ENCODE measurements at regions not wholly inside any gene's neighbourhood (a gene's known extent, or its start where the extent isn't known, plus 50 kb on each side); places are given as distances from the start of the nearest gene placed in this dataset.

- Mint-ChIP-seq H3K4me1 (no peaks in the 10 kb centered on the region), H3K9me3 (no peaks in the 10 kb centered on the region), H3K36me3 (no peaks in the 10 kb centered on the region), H3K27ac (no peak overlapping the region), H3K27me3 (ENCODE audit: low read depth) (no peaks in the 10 kb centered on the region), H3K4me3 (no peak overlapping the region)
- TF ChIP-seq CTCF (IDR thresholded peaks at IDR 0.05; ENCODE audit: unreplicated experiment) = no peak
- DNase-seq (ENCODE audit: low spot score in 2 of 2, unreplicated experiment in 2 of 2) = no peak
Observed at GRCh38 chr4:115334736-115335411, 221.5 kb upstream of the NDST4 start.

GRCh38 chr4:115332078-115332477, 218.7 kb upstream of the NDST4 start:
- TF ChIP-seq CTCF (IDR thresholded peaks at IDR 0.05; ENCODE audit: unreplicated experiment) = no peak
- Mint-ChIP-seq H3K36me3 (no peaks in the 10 kb centered on the region), H3K4me1 (no peaks in the 10 kb centered on the region), H3K4me3 (no peak overlapping the region), H3K9me3 (no peaks in the 10 kb centered on the region), H3K27me3 (ENCODE audit: low read depth) (no peaks in the 10 kb centered on the region), H3K27ac (no peak overlapping the region)
- no peak for DNase-seq (ENCODE audit: low spot score in 2 of 2, unreplicated experiment in 2 of 2)

GRCh38 chr4:115331241-115331640, 217.8 kb upstream of the NDST4 start:
- H3K27ac Mint-ChIP-seq = no peak overlapping the region
- TF ChIP-seq CTCF (IDR thresholded peaks at IDR 0.05; ENCODE audit: unreplicated experiment) = no peak
- no peaks in the 10 kb centered on the region for H3K4me1 Mint-ChIP-seq
- no peaks in the 10 kb centered on the region for H3K27me3 Mint-ChIP-seq (ENCODE audit: low read depth)
- no peaks in the 10 kb centered on the region for H3K9me3 Mint-ChIP-seq
- H3K4me3 Mint-ChIP-seq = no peak overlapping the region
- no peak for DNase-seq (ENCODE audit: low spot score in 2 of 2, unreplicated experiment in 2 of 2)
- no peaks in the 10 kb centered on the region for H3K36me3 Mint-ChIP-seq

DNA sequence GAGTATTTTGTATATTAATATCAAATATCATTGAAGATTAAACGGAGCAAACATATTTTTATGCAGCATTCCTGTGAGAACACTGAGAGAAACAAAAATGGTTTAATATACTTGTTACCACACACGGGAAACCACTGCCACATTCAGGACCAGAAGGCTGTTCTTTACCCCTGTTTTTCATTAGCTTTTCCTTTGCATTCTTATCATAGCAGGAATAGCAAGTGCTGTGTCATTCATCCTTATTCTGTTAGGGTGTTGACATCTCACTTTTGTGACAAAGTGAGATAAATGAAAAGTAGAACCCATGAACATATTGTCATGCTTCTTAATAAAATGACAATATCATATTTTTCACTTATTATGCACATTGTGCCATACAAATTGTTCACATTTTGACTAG, 212.4 kb upstream of the NDST4 start:
- H3K27me3 Mint-ChIP-seq (ENCODE audit: low read depth) = peaks cover 2% of the 10 kb centered on the region
- no peaks in the 10 kb centered on the region for H3K9me3 Mint-ChIP-seq
- no peak overlapping the region for H3K27ac Mint-ChIP-seq
- H3K4me3 Mint-ChIP-seq = no peak overlapping the region
- no peak for DNase-seq (ENCODE audit: low spot score in 2 of 2, unreplicated experiment in 2 of 2)
- H3K36me3 Mint-ChIP-seq = no peaks in the 10 kb centered on the region
- TF ChIP-seq CTCF (IDR thresholded peaks at IDR 0.05; ENCODE audit: unreplicated experiment) = no peak
- peaks cover 2% of the 10 kb centered on the region for H3K4me1 Mint-ChIP-seq

- Mint-ChIP-seq H3K36me3 (no peaks in the 10 kb centered on the region), H3K27ac (no peak overlapping the region), H3K4me1 (peaks cover 2% of the 10 kb centered on the region), H3K4me3 (no peak overlapping the region), H3K27me3 (ENCODE audit: low read depth) (peaks cover 2% of the 10 kb centered on the region), H3K9me3 (no peaks in the 10 kb centered on the region)
- TF ChIP-seq CTCF (IDR thresholded peaks at IDR 0.05; ENCODE audit: unreplicated experiment) = no peak
- DNase-seq (ENCODE audit: low spot score in 2 of 2, unreplicated experiment in 2 of 2) = no peak
Observed at GRCh38 chr4:115323106-115323707, 209.8 kb upstream of the NDST4 start.
